HG02973 (cell line): ENCODE measurements at regions not wholly inside any gene's neighbourhood (a gene's known extent, or its start where the extent isn't known, plus 50 kb on each side); places are given as distances from the start of the nearest gene placed in this dataset.
"Not testable (repeated sequence)": the region's sequence is repeated elsewhere in the genome, so short reads cannot be mapped to it uniquely, and the experiment has no call there.

ENCODE experiments used
- ATAC-seq: cut with Tn5 transposase; IDR thresholded peaks from one replicate; pipeline ENCODE4 v1.9.1; 2021; ENCODE audit warnings: moderate library complexity; ENCODE audit not compliant: unreplicated experiment

GRCh38 chr6:75031102-75031501, 174.8 kb downstream of the COL12A1 start:
- ATAC-seq = not testable (repeated sequence)

DNA sequence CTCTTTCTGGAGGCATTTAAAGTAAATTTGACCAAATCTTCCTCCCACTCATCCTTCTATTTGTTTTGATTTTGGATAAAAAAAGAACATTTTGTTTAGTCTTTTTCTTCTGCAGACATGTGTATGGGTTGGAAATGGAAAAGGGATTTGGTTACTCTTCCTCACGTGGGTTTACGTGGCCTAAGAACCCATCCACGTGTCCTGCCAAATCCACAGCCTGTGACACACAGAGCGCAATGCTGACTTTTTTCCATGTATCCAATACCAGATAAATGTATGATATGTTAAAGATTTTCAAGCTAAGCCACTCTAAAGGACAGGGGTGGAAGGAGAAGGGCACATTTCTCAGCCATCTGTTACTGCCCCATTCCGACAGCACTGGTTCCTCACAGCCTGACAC, 176.5 kb downstream of the COL12A1 start:
- ATAC-seq = no peak

- no peak for ATAC-seq
These were observed 180.5 kb downstream of the COL12A1 start for GRCh38 chr6:75025371-75025770.

GRCh38 chr6:75024828-75025227, 181.0 kb downstream of the COL12A1 start:
- no peak for ATAC-seq

GRCh38 chr6:75023634-75024033, 182.2 kb downstream of the COL12A1 start:
- ATAC-seq = no peak

DNA sequence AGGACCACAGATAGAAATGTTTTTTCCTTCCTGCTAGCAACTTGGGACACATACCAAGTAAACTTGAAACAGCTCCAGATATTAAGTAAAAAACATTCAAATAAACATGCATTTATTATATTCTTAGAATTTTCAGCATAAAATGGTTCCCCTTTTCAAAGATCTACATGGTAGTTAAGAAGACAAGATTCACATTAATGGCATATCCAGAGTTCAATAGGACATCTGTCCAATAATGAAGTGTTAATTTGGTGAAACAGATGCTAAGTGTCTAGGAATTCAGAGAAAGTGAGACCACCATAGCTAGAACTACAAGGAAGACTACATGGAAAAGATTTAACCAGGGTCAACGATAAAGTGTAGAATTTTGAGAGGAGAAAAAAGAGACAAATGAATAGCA, 184.9 kb downstream of the COL12A1 start:
- no peak for ATAC-seq

DNA sequence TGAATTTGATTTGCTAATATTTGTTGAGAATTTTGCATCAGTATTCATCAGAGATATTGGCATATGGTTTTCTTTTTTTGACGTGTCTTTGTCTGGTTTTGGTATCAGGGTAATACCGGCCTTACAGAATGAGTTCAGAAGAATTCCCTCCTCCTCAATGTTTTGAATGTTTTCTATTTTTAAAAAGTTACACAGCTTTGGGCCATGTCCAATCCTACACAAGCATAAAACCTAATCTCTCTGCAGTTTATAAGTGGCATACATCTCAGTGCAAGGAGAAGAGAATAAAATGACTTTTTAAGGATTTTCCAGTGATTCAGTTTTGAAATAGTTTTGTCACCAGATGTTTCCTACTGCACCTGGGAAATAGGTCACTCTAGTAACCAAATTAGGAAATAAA, 185.5 kb downstream of the COL12A1 start:
- ATAC-seq = no peak

DNA sequence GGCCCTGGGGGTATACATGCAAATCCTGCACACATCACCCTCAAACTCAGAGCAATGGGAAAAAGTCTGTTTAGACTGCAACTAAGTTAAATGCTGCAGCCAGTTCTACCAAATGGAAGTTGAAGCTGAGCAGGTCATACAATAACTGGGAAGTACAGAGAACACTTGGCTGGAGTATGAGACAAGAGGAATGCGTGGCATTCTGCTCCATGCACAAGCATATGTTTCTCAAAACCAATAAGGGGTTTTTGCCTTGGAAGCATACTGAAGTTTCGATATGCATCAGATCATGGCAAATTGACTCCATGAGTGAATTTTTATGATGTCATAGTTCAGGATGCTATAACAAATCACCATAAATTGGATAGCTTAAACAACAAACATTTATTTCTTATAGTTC, 193.8 kb downstream of the COL12A1 start:
- no peak for ATAC-seq

GRCh38 chr6:75003984-75004383, 201.9 kb downstream of the COL12A1 start:
- not testable (repeated sequence) for ATAC-seq

DNA sequence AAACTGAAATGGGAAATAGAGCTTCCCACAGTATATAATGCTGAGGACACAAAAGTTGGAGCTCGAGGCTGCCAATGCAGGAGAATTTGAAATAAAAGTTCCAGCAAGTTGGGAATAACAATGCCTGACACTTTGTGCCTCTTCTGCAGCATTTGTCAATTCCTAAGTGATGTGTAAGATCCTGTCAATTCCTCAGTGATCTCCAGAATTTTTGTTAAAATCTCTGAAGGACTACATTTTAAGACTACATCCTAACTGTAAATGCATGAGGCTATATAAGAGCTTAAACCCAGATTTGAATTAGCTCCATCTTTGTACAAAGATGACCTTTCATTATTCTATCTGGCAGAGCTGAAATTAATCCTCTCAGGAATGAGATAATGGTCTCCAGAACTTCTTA, 208.2 kb downstream of the COL12A1 start:
- no peak for ATAC-seq

DNA sequence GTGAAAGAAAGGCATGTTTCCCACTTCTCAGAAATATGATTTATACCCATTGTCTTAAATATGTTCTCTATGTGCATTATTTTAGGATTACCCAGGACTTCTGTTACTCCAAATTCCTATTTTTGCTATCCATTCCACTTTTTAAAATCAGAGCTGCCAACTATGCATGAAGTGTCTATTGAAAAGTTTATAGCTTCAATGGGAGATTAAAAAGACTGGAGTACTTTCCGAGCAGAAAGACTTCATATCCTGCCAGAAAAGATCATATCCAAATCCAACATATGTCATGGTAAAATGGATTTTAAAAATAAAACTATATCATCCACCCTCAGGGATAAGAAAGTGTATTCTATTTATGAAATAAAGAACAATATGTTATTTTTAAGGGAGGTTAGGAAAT, 212.7 kb downstream of the COL12A1 start:
- no peak for ATAC-seq

DNA sequence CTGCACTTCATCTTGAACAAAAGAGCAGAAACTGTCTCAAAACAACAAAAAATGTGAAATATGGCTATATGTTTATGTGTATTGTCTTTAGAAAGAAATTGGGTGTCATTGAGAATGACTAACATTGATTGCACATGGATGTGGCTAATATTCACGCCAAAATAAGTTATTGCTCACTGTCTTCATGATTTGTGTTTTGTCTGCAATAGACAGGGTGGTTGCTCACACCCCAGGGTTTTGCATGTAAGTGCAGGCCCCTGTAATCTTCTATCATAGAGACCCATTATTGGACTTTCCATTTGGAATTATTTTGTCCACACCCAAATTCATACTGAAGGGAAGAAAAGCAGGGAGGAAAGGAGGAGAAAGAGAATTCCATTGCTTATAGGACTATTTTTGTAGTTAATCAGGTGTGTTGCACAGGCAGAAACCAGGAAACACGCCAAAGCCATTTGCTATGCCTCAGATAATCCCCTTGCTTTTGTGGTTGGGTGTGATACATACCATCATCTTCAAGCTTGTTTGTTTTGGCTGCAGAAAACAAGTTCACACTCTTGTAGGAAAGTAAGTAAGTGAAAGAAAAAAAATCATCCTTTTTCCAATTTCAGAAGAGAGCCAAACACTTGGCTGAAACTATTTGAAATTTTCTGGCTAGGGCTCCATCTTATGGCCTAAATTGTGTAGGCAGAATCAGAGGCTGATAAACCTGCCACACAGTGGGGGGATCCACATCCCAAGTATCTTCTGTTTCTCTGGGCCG, 214.1 kb downstream of the COL12A1 start:
- ATAC-seq = no peak

GRCh38 chr6:74979065-74979766, 226.6 kb downstream of the COL12A1 start:
- no peak for ATAC-seq

- no peak for ATAC-seq
These were observed 229.2 kb downstream of the COL12A1 start for GRCh38 chr6:74976701-74977100.

DNA sequence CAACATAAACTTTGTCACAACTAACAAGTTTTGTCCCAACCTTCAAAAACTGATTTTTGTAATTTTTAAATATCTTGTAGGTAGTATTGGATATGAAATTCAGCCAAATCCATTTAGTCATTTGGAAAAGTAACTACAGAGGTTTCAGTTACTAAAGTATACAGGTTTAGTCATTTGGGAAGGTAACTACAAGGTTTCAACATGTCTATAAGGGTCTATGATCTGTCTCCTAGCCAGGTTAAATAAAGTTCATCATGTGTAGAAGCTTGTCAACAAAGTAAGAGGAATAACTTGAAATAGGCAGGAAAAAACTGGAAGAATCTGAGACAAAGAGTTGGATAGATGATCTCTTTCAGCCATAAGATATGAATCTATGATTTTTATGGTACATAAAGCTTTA, 229.8 kb downstream of the COL12A1 start:
- ATAC-seq = no peak

DNA sequence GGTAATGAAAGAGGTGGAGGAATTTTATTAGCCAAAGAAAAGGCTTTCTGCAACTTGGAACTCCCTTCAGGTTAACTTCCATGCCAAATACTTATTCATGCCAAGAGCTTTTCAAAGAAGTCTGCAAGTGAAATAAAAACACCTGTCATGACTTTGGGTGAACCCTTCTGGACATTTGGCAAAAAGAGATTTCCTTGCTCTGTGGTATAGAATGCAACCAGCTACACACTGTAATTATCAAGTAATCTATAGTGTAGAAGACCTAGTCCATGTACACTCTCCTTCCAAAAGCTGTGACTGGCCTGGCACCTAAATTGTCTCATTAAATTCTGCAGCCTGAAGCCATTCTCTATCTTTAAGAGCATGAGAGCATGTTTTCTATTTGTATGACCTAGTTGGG, 232.3 kb downstream of the COL12A1 start:
- no peak for ATAC-seq

GRCh38 chr6:74971633-74972032, 234.2 kb downstream of the COL12A1 start:
- ATAC-seq = no peak

GRCh38 chr6:74969591-74970267, 236.1 kb downstream of the COL12A1 start:
- no peak for ATAC-seq

- ATAC-seq = no peak
These were observed 238.0 kb downstream of the COL12A1 start for GRCh38 chr6:74967821-74968220.

- ATAC-seq = no peak
These were observed 239.1 kb downstream of the COL12A1 start for GRCh38 chr6:74966712-74967111.

DNA sequence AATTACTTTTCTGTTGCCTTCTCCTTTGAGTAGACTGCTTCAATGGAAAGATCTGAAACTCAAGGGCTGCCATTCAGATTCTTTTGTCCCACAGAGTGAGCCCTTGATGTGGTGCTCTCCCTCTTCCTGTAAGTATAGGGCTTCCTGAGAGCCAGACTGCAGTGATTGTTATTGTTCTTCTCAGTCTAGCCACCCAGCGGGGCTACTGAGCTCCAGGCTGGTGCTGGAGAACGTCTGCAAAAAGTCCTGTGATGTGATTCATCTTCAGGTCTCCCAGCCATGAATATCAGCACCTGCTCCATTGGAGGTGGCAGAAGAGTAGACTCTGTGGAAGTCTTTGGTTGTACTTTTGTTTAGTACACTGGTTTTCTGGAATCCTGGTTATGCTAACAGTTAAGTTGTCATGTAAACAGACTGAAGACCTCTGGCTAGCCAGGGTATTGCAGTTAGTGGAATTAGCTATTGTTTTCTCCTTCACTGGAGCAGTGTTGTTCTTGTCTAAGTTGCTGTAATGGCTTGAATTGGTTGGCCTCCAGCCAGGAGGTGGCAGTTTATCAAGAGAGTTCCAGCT, 240.9 kb downstream of the COL12A1 start:
- ATAC-seq = no peak
